PC-3 (cell line): ENCODE measurements at regions not wholly inside any gene's neighbourhood (a gene's known extent, or its start where the extent isn't known, plus 50 kb on each side); places are given as distances from the start of the nearest gene placed in this dataset.

Source experiments
- CTCF ChIP-seq: fragments of 300-600 bp; sonication (generic); conservative IDR thresholded peaks from 2 replicates; pipeline ENCODE4 v1.5.1; 2017; ENCODE audit warnings: antibody characterized with exemption, low read depth, mild to moderate bottlenecking, low read length
- EZH2 ChIP-seq: fragments of 300-600 bp; sonication (generic); IDR thresholded peaks from one replicate; pipeline ENCODE4 v1.6.1; 2017; ENCODE audit warnings: antibody characterized with exemption, mild to moderate bottlenecking, low read length; ENCODE audit not compliant: unreplicated experiment
- EZH2phosphoT487 ChIP-seq: fragments of 300-600 bp; sonication (generic); IDR thresholded peaks from 2 replicates; pipeline ENCODE4 v1.6.1; 2018; ENCODE audit warnings: mild to moderate bottlenecking, antibody characterized with exemption, low read length, borderline replicate concordance

- no peak for TF ChIP-seq CTCF
- no peak for TF ChIP-seq EZH2
- TF ChIP-seq EZH2phosphoT487, result no peak
These were observed 217.6 kb downstream of the TMEM167A start for GRCh38 chr5:82859451-82860140.
